H1 (cell line): ENCODE measurements at regions not wholly inside any gene's neighbourhood (a gene's known extent, or its start where the extent isn't known, plus 50 kb on each side); places are given as distances from the start of the nearest gene placed in this dataset.
A peak's percentile ranks its signal among the peaks of the same experiment; 100 is the strongest.

ENCODE experiments used
- CTCF ChIA-PET: fragments of 300-600 bp; sonication (Branson Sonifier 250); formaldehyde crosslinking; loops from one replicate; lab custom pipeline; 2021; ENCODE audit not compliant: partially characterized antibody; lab: Charles Lee
- POLR2A ChIA-PET: fragments of 300-600 bp; sonication (Branson Sonifier 250); formaldehyde crosslinking; loops from one replicate; lab custom pipeline; 2021; ENCODE audit warnings: inconsistent platforms; ENCODE audit not compliant: partially characterized antibody; lab: Charles Lee
- DNase-seq, 2 experiments: peaks; one replicate each; pipeline versions ENCODE4 v3.0.0 to v3.0.0-alpha.2; 2010 to 2022; ENCODE audit warnings: low spot score in 2 of 2, low read depth in 1 of 2, mixed read lengths in 1 of 2
- FAIRE-seq: peaks from 2 replicates; lab custom pipeline; 2011; peaks lifted over from hg19 to GRCh38; lab: Jason Lieb, UNC
- H2AFZ ChIP-seq: 2 replicates; pipeline ENCODE4 v1.8.1; 2012; ENCODE audit warnings: low read length, inconsistent platforms
- H2AK5ac ChIP-seq: 2 replicates; pipeline ENCODE4 v1.6.1; 2013; ENCODE audit warnings: low read depth, low read length
- H2BK120ac ChIP-seq: replicated peaks from 2 replicates; pipeline ENCODE3; 2013; ENCODE audit warnings: low read depth, low read length, inconsistent platforms
- H2BK12ac ChIP-seq: 2 replicates; pipeline ENCODE4 v1.6.1; 2013; ENCODE audit warnings: low read depth, low read length
- H2BK15ac ChIP-seq: 2 replicates; pipeline ENCODE4 v1.6.1; 2013; ENCODE audit warnings: low read length
- H2BK20ac ChIP-seq: 2 replicates; pipeline ENCODE4 v1.6.1; 2013; ENCODE audit warnings: low read length
- H2BK5ac ChIP-seq: 2 replicates; pipeline ENCODE4 v1.6.1; 2013; ENCODE audit warnings: low read depth, low read length
- H3K14ac ChIP-seq: 2 replicates; pipeline ENCODE4 v1.6.1; 2013; ENCODE audit warnings: inconsistent platforms; ENCODE audit not compliant: insufficient read length
- H3K18ac ChIP-seq: 2 replicates; pipeline ENCODE4 v1.6.1; 2013; ENCODE audit warnings: low read length; ENCODE audit errors: extremely low read depth
- H3K23ac ChIP-seq: 2 replicates; pipeline ENCODE4 v1.6.1; 2013; ENCODE audit warnings: inconsistent platforms; ENCODE audit not compliant: insufficient read length
- H3K23me2 ChIP-seq: 2 replicates; pipeline ENCODE4 v1.6.1; 2013; ENCODE audit warnings: low read depth, low read length
- H3K27ac ChIP-seq: 2 replicates; pipeline ENCODE4 v1.6.1; 2011; ENCODE audit warnings: low read depth, low read length, inconsistent platforms
- H3K27me3 ChIP-seq, 4 experiments: replicated peaks in 1 of 4; 1 replicate in 1 of 4; 2 replicates in 3 of 4; pipeline versions ENCODE4 v1.6.1 to v1.8.1; 2011 to 2013; ENCODE audit warnings: low read length in 3 of 4, mild to moderate bottlenecking in 3 of 4, inconsistent platforms in 2 of 4, mixed read lengths in 2 of 4, moderate library complexity in 1 of 4; ENCODE audit not compliant: control insufficient read depth in 3 of 4, insufficient read depth in 3 of 4; ENCODE audit errors: extremely low read depth in 1 of 4
- H3K36me3 ChIP-seq, 4 experiments: 2 replicates each; pipeline versions ENCODE4 v1.6.1 to v1.8.1; 2011 to 2013; ENCODE audit warnings: mild to moderate bottlenecking in 4 of 4, low read length in 3 of 4, moderate library complexity in 2 of 4, control low read depth in 1 of 4, inconsistent platforms in 1 of 4; ENCODE audit not compliant: insufficient read depth in 4 of 4, control insufficient read depth in 2 of 4
- H3K4ac ChIP-seq: replicated peaks from 2 replicates; pipeline ENCODE3; 2013; ENCODE audit warnings: low read length, low read depth, mixed read lengths, inconsistent platforms; ENCODE audit not compliant: insufficient read length
- H3K4me1 ChIP-seq, 4 experiments: replicated peaks in 1 of 4; 1 replicate in 1 of 4; 2 replicates in 3 of 4; pipeline versions ENCODE4 v1.6.1 to v1.8.1; 2011 to 2013; ENCODE audit warnings: low read length in 3 of 4, inconsistent platforms in 2 of 4, mixed read lengths in 1 of 4; ENCODE audit not compliant: insufficient read depth in 4 of 4, control insufficient read depth in 3 of 4
- H3K4me2 ChIP-seq, 2 experiments: 2 replicates each; pipeline versions ENCODE4 v1.6.1 to v1.8.1; 2011 to 2013; ENCODE audit warnings: low read depth in 2 of 2, low read length in 2 of 2, control low read depth in 1 of 2, inconsistent platforms in 1 of 2, mild to moderate bottlenecking in 1 of 2; ENCODE audit not compliant: insufficient read depth in 1 of 2
- H3K4me3 ChIP-seq, 4 experiments: fragments of 200-600, 300-600 bp in 1 of 4; sonication (generic), shearing (Covaris generic), sonication (Bioruptor Twin) in 1 of 4; 2 replicates each; pipeline versions ENCODE4 v1.5.1 to v1.8.1; 2011 to 2016; ENCODE audit warnings: low read length in 4 of 4, low read depth in 3 of 4, control low read depth in 2 of 4, inconsistent platforms in 2 of 4, mild to moderate bottlenecking in 2 of 4, mixed read lengths in 1 of 4, moderate library complexity in 1 of 4; ENCODE audit not compliant: insufficient read depth in 2 of 4; ENCODE audit errors: extremely low read depth in 1 of 4
- H3K56ac ChIP-seq: replicated peaks from 2 replicates; pipeline ENCODE3; 2013; ENCODE audit warnings: low read depth, mild to moderate bottlenecking, mixed read lengths, low read length, inconsistent platforms; ENCODE audit not compliant: insufficient read length
- H3K79me1 ChIP-seq: 2 replicates; pipeline ENCODE4 v1.6.1; 2013; ENCODE audit warnings: low read depth, low read length, control low read depth
- H3K79me2 ChIP-seq, 2 experiments: 2 replicates each; pipeline versions ENCODE4 v1.6.1 to v1.8.1; 2012 to 2013; ENCODE audit warnings: low read length in 2 of 2, mild to moderate bottlenecking in 2 of 2, inconsistent platforms in 1 of 2; ENCODE audit not compliant: insufficient read depth in 2 of 2, control insufficient read depth in 1 of 2
- H3K9ac ChIP-seq, 4 experiments: replicated peaks in 1 of 4; 1 replicate in 1 of 4; 2 replicates in 3 of 4; pipeline versions ENCODE4 v1.6.1 to v1.8.1; 2011 to 2013; ENCODE audit warnings: low read depth in 3 of 4, low read length in 3 of 4, control low read depth in 2 of 4, mild to moderate bottlenecking in 2 of 4, moderate library complexity in 2 of 4, inconsistent platforms in 1 of 4; ENCODE audit errors: extremely low read depth in 1 of 4
- H3K9me3 ChIP-seq, 2 experiments: 2 replicates each; pipeline versions ENCODE4 v1.6.1 to v1.8.1; 2012 to 2013; ENCODE audit warnings: mild to moderate bottlenecking in 2 of 2, moderate library complexity in 2 of 2, control low read depth in 1 of 2, inconsistent platforms in 1 of 2, low read depth in 1 of 2, low read length in 1 of 2, mixed read lengths in 1 of 2; ENCODE audit not compliant: insufficient read depth in 2 of 2
- H4K20me1 ChIP-seq, 2 experiments: replicated peaks in 1 of 2; 2 replicates each; pipeline versions ENCODE3 to v1.8.1; 2011 to 2013; ENCODE audit warnings: inconsistent platforms in 2 of 2, low read length in 2 of 2, mild to moderate bottlenecking in 1 of 2; ENCODE audit not compliant: insufficient read depth in 2 of 2, control insufficient read depth in 1 of 2
- H4K5ac ChIP-seq: 2 replicates; pipeline ENCODE4 v1.6.1; 2013; ENCODE audit warnings: low read length, low read depth, mixed read lengths, inconsistent platforms; ENCODE audit not compliant: insufficient read length
- H4K8ac ChIP-seq: 2 replicates; pipeline ENCODE4 v1.8.0; 2013; ENCODE audit warnings: mild to moderate bottlenecking, moderate library complexity, low read length, inconsistent platforms; ENCODE audit not compliant: insufficient read depth; ENCODE audit errors: extremely low read depth
- H4K91ac ChIP-seq: replicated peaks from 2 replicates; pipeline ENCODE3; 2013; ENCODE audit warnings: low read length, mixed read lengths, inconsistent platforms; ENCODE audit not compliant: insufficient read length
- CEBPB ChIP-seq: IDR thresholded peaks from 2 replicates; pipeline ENCODE4 v1.6.1; 2012; ENCODE audit warnings: low read depth, low read length
- CHD1 ChIP-seq: IDR thresholded peaks from 2 replicates; pipeline ENCODE4 v1.6.1; 2012; ENCODE audit warnings: low read depth, low read length, improper control_type of control experiment
- CTCF ChIP-seq, 3 experiments: IDR thresholded peaks; 1 replicate in 2 of 3; 2 replicates in 1 of 3; pipeline versions ENCODE4 v1.5.1 to v1.6.1; 2011; ENCODE audit warnings: low read length in 3 of 3, mild to moderate bottlenecking in 3 of 3, inconsistent platforms in 2 of 3, low read depth in 1 of 3, moderate library complexity in 1 of 3; ENCODE audit not compliant: insufficient read depth in 1 of 3; ENCODE audit errors: control extremely low read depth in 1 of 3
- EP300 ChIP-seq, 2 experiments: IDR thresholded peaks; 1 replicate in 1 of 2; 2 replicates in 1 of 2; pipeline ENCODE4 v1.6.1; 2011 to 2012; ENCODE audit warnings: low read depth in 2 of 2, low read length in 2 of 2, mild to moderate bottlenecking in 2 of 2, borderline replicate concordance in 1 of 2, inconsistent platforms in 1 of 2, moderate library complexity in 1 of 2
- GABPA ChIP-seq: IDR thresholded peaks from 2 replicates; pipeline ENCODE4 v1.6.1; 2011; ENCODE audit warnings: mild to moderate bottlenecking, low read length, moderate library complexity, borderline replicate concordance; ENCODE audit not compliant: insufficient read depth
- JUND ChIP-seq: IDR thresholded peaks from 2 replicates; pipeline ENCODE4 v1.6.1; 2011; ENCODE audit warnings: mild to moderate bottlenecking, improper control_type of control experiment, low read length
- PHF8 ChIP-seq: fragments of 200-600 bp; sonication (generic); conservative IDR thresholded peaks from 2 replicates; pipeline ENCODE4 v1.7.1; 2012; ENCODE audit warnings: low read depth, mild to moderate bottlenecking, inconsistent platforms, low read length, moderate library complexity
- SIN3A ChIP-seq, 2 experiments: IDR thresholded peaks in 1 of 2; conservative IDR thresholded peaks in 1 of 2; 2 replicates each; pipeline ENCODE4 v1.6.1; 2011 to 2012; ENCODE audit warnings: low read length in 2 of 2, improper control_type of control experiment in 1 of 2, low read depth in 1 of 2, mild to moderate bottlenecking in 1 of 2
- TAF7 ChIP-seq: optimal IDR thresholded peaks from 2 replicates; pipeline ENCODE3; 2011; ENCODE audit warnings: low read depth, mild to moderate bottlenecking, inconsistent platforms, low read length, moderate library complexity, borderline replicate concordance
- WGBS, 2 experiments: shearing (Covaris generic) in 1 of 2; methylation state at CpG; one replicate each; pipeline versions ENCODE4 v1.1.6 to v1.1.7; 2013 to 2015; ENCODE audit warnings: low lambda C conversion rate in 2 of 2, mixed read lengths in 2 of 2, inconsistent platforms in 1 of 2, low coverage in 1 of 2, missing lambda C conversion rate in 1 of 2; ENCODE audit not compliant: insufficient replicate concordance in 2 of 2, insufficient coverage in 1 of 2, insufficient read length in 1 of 2; ENCODE audit errors: extremely low coverage in 1 of 2, missing lambda C conversion rate in 1 of 2; 5-methylcytosine and 5-hydroxymethylcytosine counted together

- H2BK15ac ChIP-seq = peak overlapping the region; percentile 61; the same call in 1 of the 2 replicates
- CTCF ChIA-PET = no interaction called here
- H2AFZ ChIP-seq = peak overlapping the region; percentile 11; the same call in 1 of the 2 replicates
- no peaks in the 10 kb centered on the region for H3K9me3 ChIP-seq
- H3K4ac ChIP-seq = no peak overlapping the region
- 1% methylated on average over 21 of the region's 21 CpGs; no CpG with 5 or more reads in 1 of the 2 experiments for WGBS, 2 experiments
- H4K20me1 ChIP-seq = peaks cover 5 to 8% of the 10 kb centered on the region in 2 experiments
- H3K27ac ChIP-seq = no peak overlapping the region; the same call in 1 of the 2 replicates
- no peaks in the 10 kb centered on the region for H3K79me2 ChIP-seq
- H3K4me2 ChIP-seq = peak overlapping the region; percentile 91 to 92
- no peak overlapping the region for H2BK5ac ChIP-seq
- H4K91ac ChIP-seq = no peak overlapping the region
- peak overlapping the region; percentile 11; the same call in 1 of the 2 replicates for H2BK12ac ChIP-seq
- no peaks in the 10 kb centered on the region for H3K79me1 ChIP-seq
- H2AK5ac ChIP-seq = no peak overlapping the region
- no peak overlapping the region for H3K14ac ChIP-seq
- POLR2A ChIA-PET = no interaction called here
- DNase-seq (no peak), FAIRE-seq (peak; percentile 68)
- no peak overlapping the region for H2BK120ac ChIP-seq
- H3K4me1 ChIP-seq = peaks cover 7 to 20% (median 11%) of the 10 kb centered on the region in 4 experiments
- H4K8ac ChIP-seq = no peak overlapping the region
- peaks cover 9% of the 10 kb centered on the region for H3K23me2 ChIP-seq
- H3K23ac ChIP-seq = no peak overlapping the region
- no peak overlapping the region for H2BK20ac ChIP-seq
- no peak overlapping the region; a peak in 1 of 7 replicates for H3K9ac ChIP-seq
- H4K5ac ChIP-seq = no peak overlapping the region
- no peaks in the 10 kb centered on the region; a peak in 1 of 8 replicates for H3K36me3 ChIP-seq
- peaks cover 49 to 82% (median 66%) of the 10 kb centered on the region in 4 experiments; a peak in 6 of 7 replicates for H3K27me3 ChIP-seq
- H3K56ac ChIP-seq = no peak overlapping the region
- H3K18ac ChIP-seq = no peak overlapping the region; the same call in 1 of the 2 replicates
- H3K4me3 ChIP-seq = peak overlapping the region; percentile 41 to 75 (median 60)
- TF ChIP-seq GABPA (no peak), JUND (no peak), TAF7 (no peak), SIN3A (conservative IDR thresholded peaks at IDR 0.05 in 1 of 2, IDR thresholded peaks at IDR 0.05 in 1 of 2; ENCODE audit: low read depth in 1 of 2, low read length in 2 of 2) (no peak; a peak in 1 of 4 replicates), CTCF (IDR thresholded peaks at IDR 0.05; ENCODE audit: control extremely low read depth in 1 of 3, insufficient read depth in 1 of 3, low read depth in 1 of 3, low read length in 3 of 3) (no peak), EP300 (IDR thresholded peaks at IDR 0.05; ENCODE audit: borderline replicate concordance in 1 of 2, low read depth in 2 of 2, low read length in 2 of 2) (no peak), PHF8 (no peak), CHD1 (no peak), CEBPB (peak; percentile 96)
These were observed 294.5 kb upstream of the NFE2L3 start for GRCh38 chr7:25857376-25858067.
